ENCODE measurements at regions not wholly inside any gene's neighbourhood (a gene's known extent, or its start where the extent isn't known, plus 50 kb on each side); places are given as distances from the start of the nearest gene placed in this dataset.
A peak's percentile ranks its signal among the peaks of the same experiment; 100 is the strongest.
"Not testable (repeated sequence)": the region's sequence is repeated elsewhere in the genome, so short reads cannot be mapped to it uniquely, and the experiment has no call there.

DNA sequence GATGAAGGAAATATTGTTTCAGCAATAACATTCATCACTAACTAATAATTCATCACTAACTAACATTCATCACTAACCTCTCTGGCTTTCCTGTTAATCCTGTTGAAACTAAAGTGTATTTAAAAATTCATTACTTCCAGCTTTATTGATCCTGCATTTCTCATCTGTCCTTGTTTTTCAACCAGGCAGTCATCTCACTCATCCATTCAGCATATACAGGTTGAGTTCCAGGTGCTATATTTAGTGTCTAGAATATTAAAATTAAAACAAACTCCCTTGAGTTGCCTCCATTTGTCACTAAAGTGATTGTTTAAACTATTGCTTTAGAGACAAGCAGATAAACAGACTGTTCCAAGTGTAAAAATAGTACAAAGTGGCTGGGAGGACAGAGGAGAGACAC is 58.1 kb downstream of the ATXN7L3B start:
- DNase-seq: no peak

DNA sequence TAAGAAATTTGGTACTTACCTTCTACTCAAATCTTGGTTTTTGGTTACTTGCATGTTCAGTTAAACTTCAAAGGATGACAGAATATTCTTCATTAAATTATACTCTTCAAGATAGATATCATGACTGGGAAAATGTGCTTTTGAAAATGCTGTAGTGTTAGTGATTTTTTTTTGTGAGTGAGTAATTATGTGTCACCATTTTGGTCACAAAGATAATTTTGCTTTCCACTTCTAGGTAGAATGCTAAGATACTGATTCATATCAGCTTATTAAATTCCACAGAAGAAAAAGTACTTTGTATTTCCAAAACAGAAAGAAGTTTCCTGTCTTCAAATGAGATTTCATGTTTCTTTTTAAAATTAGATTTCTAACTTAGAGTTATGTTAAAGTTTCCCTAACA is 61.2 kb downstream of the ATXN7L3B start:
- no peak for DNase-seq

DNA sequence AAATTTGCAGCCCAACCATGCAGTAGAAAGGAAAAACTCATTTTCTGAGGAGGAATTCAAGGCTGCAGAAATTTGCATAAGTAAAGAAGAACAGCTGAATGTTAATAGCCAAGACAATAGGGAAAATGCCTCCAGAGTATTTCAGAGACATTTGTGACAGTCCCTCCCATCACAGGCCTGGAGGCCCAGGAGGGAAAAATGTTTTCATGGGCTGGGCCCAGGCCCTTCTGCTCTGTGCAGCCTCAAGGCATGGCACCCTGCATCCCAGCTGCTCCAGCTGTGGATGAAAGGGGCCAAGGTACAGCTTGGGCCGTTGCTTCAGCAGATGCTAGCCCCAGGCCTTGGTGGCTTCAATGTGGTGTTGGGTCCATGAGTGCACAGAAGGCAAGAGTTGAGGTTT is 62.3 kb downstream of the ATXN7L3B start:
- DNase-seq: no peak

DNA sequence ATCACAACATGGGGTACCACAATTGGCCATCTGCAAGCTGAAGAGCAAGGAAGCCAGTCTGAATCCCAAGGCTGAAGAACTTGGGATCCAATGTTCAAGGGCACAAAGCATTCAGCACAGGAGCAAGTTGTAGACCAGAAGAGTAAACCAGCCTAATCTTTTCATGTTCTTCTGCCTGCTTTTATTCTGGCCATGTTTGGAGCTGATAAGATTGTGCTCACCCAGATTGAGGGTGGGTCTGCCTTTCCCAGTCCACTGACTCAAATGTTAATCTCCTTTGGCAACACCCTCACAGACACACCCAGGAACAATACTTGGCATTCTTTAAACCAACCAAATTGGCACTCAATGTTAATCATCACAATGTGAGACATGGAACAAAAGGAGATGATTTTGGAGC is 63.2 kb downstream of the ATXN7L3B start:
- not testable (repeated sequence) for DNase-seq

DNA sequence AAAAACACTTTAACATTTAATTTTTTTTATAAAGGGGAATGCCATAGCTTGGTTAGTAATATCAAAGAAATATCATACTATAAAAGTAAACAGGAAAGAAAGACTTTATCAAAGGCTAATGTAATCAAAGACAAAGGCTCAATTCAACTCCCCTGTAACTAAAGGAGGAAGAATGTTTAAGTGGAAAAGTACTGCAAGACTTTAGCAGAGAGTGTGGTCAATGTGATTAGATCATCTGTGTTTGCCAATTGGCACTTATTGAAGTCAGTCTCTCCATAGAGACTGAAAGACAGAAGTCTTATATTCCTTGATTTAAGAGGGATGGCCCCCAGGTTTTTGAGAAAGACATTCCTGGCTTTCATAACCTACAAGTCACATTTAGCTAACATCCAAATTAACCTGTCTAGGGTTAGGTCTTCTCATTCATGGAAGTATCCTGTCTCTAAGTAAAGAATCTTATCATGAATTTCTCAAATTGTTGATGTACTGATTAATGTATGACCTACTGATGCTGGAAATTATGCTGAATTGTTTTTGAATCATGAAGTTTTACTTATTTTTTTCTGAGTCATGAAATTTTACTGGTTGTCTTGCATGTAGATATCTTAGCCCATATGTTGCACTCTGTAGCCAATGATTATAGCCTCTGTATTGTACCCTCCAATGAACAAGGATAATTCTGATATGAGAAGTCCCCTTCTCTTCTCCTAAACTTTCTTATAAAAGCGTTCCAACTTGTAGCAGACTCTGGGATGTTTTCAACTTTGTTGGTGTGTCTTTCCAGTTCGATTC is 65.4 kb downstream of the ATXN7L3B start:
- no peak for DNase-seq

DNA sequence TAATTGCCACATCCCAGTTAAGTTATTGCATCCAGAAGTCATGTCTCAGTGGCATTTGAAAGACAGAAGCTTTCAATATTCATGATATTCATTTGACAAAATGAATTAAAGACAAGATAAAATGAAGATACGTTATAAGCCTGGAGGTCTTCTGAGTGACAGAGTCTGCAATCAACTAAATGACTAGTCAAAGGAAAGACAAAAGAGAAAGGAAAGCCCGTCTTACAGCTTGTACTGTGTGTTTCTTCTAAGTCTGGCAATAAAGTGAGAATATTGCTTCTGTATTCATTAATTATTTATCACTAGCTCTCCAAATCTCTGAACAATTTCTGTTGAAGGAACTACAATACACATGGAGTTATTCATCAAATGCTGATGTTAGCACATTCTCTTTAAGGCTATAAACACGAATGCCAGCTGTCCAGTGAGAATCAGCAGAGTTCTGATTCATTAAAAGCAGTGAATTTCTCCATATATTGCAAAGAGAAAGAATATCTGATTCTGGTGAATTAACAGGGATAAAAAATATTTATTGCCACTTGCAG is 70.7 kb downstream of the ATXN7L3B start:
- no peak for DNase-seq

DNA sequence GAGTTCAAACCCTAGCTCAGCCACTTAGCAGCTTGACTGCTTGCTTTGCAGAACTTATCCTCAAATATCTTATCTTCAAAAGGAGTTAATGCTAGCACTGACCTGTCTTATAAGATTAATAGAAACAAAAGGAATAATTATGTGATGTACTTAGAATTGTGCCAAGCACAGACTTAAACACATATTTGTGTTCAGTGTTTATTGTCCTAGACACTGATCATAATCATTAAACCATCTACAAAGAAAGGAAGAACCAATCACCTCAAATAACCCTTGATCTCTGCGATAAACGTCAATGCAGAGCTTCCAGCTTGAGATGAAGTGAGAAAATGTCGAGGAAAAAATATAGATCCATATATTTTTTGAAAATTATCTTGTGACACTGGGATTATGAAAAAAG is 73.1 kb downstream of the ATXN7L3B start:
- DNase-seq: no peak

DNA sequence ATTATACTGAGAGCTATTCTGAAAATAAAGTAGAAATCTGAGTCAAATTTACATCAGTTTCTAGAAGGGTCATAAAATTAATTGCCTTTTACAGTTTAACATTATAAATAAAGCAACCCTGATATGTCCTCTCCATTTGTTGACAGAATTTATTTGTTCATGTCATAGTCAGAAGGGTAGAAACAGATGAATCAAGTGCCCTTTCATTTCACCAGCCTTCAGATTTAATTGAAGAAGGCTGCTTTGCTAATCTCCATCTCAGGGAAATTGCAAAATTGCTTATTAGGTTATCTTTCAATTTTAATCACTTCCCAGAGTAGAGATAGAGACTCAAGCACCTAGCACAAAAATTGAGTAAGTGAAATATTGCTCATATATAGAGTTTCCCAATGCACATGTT is 76.8 kb downstream of the ATXN7L3B start:
- DNase-seq: no peak

DNA sequence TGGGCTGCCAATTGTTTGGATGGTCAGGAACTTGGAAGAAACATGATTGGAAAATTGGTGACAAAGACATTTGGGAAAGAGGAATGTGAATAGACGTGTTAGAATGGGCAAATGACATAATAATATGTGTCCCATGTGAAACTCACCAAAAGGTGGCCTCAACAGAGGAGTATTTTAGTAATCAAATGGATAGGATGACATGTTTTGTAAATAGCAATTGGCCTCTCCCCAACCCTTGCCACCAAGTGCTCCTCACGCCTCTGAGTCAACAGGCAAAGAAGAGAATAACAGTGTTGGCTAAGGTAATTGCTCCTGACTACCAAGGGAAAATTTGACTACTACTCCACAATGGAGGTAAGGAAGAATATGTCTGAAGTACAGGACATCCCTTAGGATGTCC is 81.4 kb downstream of the ATXN7L3B start:
- DNase-seq: no peak

DNA sequence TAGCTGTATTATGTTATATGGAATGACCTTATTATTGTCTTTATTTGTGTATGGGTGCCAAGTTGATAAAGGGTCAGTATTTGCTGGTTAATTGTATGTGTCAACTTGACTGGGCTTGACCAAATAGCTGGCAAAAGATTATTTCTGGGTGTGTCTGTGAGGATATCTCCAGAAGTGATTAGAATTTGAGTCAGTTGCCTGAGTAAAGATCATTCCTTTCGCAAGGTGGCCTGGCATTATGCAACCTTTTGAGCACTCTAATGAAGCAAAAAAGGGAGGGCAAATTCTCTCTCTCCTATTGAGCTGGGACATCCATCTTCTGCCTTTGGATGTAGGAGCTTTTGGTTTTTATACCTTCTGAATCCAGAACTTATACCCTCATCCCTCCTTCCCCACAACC is 82.2 kb downstream of the ATXN7L3B start:
- no peak for DNase-seq

DNA sequence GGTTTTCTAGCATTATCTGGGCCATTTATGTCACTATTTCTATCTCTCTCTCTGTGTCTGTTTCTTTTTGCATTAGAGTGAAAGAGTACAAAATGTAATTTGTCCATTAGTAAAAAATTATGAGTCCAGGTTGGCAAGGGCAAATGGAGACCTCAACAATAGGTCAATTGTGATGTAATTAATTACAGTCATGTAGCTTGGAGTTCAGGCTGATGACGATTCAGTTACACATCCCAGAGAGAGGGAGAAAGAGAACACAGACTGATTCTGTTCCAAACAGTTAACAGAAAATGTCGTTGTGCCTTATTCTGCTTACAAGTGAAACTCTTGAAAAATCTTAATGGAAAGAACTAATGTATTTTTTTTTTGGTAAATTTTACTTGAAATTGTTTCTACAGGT is 83.3 kb downstream of the ATXN7L3B start:
- no peak for DNase-seq

DNA sequence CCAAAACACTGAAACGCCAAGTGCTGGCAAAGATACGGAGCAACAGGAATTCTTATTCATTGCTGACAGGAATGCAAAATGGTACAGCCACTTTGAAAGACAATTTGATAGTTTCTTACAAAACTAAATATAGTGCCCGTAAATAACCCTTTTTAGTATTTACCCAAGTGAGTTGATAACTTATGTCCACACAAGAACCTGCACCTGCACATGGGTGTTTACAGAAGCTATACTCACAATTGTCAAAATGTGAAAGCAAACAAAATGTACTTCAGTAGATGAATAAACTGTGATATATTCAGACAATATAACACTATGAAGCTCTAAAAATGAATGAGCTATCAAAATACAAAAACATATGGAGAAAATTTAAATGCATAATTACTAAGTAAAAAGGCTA is 86.6 kb downstream of the ATXN7L3B start:
- DNase-seq: no peak

DNA sequence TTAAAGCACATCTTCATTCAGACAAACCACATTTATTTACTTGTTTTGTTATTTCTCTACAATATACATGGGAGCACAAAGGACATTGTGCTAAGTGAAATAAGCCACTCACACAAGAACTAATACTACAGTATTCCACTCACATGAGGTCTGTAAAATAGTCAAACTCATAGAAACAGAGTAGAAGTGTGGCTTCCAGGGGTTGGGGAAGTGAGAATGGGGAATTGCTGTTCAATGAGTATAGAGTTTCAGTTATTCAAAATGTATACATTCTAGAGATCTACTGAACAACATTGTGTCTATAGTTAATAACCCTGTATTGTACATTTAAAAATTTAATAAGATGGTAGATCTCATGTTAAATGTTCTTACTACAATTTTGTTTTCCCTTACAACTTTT is 88.8 kb downstream of the ATXN7L3B start:
- DNase-seq: no peak

DNA sequence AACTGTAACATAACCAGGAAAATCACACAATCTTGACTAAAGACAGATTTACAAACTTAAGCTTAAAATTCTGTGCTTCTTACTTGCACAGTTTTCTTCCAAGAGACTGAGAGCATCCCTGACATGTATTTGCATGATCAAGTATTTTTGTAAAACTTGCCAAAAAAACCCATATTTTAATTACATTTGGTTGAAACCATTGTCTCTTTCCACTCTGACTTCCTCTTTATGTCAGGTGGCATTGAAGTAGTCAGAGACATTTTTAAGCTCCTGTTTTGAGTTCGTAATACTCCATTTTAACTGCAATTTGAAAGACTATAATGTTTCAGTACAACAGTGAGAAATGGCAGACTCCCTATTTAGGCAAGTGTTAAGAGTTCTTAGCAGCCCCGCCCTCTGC is 103.6 kb downstream of the ATXN7L3B start:
- no peak for DNase-seq

DNA sequence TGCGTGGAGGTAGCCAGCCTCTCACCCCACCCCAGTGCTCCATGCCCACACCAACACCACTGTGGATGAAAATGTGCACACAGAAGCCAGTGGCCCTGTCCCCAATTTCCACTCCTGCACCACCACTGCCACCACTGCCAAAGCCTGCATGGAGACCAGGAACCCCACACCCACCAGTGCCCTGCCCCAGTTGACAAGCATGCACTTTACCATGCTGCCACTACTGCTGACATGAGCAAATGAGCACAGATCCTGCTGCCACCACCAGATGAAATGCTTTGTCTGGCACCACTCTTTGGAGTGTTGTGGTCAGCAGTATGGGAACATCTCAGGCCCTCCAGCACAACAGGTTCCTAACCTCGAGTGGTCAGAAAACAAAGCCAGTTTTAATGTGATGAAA is 104.1 kb downstream of the ATXN7L3B start:
- no peak for DNase-seq

DNA sequence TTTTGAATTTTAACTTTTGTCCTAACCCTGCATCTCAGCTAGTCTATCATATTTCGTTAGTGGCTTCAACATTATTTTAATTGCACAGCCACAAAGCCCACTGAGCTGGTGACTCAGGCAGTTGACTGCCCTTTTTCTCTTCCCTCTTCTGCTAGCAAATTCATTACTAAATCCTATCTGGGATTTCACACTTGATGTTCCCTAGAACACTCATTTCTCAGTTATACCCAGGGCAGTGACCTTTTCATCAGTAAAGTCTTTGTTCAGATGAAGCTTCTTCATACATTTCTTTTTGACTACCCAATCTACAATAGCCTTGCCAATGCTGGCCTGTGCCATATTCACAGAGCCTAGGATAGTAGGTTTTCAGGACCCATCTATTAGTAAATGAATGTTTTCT is 107.0 kb downstream of the ATXN7L3B start:
- no peak for DNase-seq

DNA sequence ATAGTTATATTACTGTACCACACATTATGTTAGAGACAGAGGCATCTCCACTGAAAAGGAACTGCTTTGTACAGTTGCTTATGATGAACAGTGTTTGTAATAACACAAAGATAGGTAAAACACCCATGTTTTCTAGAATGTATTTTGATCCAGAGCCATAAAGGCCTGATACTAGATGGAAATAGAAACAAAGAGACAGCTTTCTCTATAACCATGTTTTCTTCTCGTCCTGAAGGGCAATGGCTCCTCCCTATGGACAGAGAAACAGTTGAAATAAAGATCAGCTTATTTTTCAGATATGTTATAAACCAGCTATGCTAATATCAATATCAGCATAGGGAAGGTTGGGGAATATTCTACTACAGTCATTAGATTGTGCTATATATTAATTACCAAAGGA is 109.2 kb downstream of the ATXN7L3B start:
- peak; percentile 8 for DNase-seq

DNA sequence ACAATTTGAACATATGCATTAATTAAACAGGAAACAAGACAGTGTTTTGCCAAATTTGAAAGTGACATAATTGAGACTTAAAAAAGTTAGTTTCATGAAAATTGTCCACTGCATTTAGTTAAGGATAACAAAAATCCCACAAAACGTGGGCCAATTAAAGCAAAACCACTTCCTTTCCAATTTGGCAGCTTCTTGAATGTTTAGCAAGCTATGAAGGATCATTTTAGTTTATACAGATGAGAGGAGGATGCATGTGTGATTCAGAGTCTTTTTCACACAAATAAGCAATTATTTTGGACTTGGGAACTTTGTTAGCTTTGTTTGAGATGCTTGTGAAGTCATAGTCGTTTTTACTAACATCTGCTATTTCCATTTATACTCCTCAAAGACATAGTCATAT is 109.6 kb downstream of the ATXN7L3B start:
- no peak for DNase-seq

DNA sequence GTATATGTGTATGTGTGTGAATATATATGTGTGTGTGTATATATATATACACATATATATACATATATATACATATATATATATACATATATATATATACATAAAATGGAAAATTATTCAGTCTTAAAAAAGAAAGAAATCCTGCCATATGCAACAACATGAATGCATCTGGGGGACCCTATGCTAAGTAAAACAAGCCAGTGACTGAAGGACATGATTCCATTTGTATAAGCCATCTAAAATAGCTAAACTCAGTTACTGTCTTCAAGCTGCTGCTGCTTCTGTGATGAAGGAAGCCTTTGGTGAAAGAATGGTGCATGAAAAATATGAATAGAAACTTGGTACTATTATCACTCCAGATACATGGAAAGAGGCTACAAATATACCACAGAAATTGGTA is 118.6 kb downstream of the ATXN7L3B start:
- no peak for DNase-seq

DNA sequence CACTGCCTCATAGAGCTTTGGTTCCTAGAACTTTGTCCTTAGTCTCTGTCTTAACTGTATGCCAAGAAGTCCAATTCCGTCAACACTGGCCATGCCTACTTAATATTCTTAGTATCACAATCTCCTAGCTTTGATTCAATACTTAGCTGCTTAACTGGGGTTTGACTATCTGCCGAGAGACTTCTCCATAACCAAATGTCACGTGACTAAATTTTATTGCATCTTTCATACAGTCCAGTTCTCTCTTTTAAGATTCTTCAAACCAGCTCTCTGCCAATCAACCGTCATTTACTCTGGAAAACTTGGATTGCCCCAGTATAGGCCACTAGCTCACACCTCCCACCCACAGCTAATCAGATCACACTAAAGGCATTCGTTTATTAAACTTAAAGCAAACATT is 122.8 kb downstream of the ATXN7L3B start:
- no peak for DNase-seq

DNA sequence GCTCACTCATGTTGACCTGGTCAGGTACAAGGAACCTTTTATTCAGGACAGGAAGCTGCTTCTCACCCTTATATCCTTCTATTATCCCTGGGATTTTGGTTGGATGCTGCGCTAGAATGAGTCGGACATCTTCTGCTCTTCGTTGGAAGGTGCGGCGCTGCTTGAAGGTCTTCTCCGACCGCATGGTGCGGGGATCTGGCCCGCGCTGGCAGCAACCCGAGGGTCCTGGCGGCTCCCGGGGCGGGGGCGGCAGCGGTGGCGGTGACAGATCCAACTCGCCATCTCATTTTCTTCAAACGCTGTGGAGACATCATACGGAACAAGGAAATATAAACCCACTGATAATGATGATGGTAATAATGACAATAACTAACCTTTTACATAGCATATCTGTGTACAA is 126.3 kb downstream of the ATXN7L3B start:
- no peak for DNase-seq

DNA sequence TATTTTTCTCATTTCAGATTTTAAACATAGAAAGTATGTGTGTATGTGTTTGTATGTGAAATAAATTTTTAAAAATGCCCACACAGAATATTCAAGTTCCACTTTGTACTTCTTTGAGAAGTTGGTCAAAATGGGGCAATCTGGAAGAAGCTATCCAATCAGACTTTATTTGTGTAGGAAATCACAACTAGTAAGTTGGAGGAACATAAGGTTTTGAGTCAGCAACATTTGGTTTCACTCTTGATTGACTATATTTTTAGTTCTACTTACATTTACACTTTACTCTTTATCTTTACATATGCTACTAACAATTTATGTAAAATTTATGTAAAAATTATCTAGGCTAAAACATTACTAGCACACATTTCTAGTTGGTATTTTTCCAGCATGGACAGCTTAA is 128.1 kb downstream of the ATXN7L3B start:
- DNase-seq: no peak

DNA sequence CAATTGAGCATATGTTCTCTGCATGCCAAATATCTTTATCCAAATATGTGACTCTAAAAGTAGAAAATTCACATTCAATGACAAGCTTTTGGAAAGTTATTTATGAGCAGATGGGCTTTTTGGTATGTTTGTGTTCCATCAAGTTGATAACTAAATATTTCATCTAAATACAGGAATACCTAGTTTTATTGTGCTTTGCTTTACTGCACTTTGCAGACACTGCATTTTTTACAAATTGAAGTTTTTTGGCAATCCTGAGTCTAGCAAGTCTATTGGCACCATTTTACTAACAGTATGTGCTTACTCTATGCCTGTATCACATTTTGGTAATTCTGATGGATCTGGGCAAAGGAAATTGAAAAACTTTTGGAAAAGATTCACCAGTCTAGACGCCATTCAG is 133.8 kb downstream of the ATXN7L3B start:
- DNase-seq: no peak

DNA sequence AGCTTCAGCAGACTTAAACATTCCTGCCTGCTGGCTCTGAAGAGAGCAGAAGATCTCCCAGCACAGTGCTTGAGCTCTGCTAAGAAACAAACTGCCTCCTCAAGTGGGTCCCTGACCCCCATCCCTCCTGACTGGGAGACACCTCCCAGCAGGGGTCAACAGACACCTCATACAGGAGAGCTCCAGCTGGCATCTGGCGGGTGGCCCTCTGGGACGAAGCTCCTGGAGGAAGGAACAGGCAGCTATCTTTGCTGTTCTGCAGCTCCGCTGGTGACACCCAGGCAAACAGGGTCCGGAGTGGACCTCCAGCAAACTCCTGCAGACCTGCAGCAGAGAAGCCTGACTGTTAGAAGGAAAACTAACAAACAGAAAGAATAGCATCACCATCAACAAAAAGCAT is 139.3 kb downstream of the ATXN7L3B start:
- DNase-seq: not testable (repeated sequence)

DNA sequence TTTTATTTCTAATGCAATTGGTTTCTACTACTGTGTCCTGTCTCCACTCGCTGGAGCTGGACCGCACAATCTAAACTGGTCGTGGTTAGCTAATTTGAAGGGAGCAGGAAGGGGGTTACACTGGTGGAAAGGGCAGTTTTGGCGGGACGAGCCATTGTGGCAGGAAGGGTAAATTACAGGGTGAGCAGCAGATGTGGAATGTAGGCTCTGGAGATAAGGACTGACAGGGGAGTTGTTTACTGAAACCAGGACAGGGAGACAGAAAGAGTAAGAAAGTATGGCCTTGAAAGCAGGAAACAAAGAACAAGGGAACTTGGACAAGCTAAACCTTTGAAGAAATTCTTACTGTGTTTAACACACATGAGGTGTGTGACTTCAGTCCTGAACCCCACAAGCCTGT is 147.8 kb downstream of the ATXN7L3B start:
- DNase-seq: no peak

Data from NCI-H526 treated with DMSO at 0.1 percent for 48 hours (cell line).